Adipose tissue (tissue), 3 donors: ENCODE measurements at regions not wholly inside any gene's neighbourhood (a gene's known extent, or its start where the extent isn't known, plus 50 kb on each side); places are given as distances from the start of the nearest gene placed in this dataset.

Experiments used
- H3K27ac ChIP-seq: one replicate; pipeline ENCODE4 v1.5.1; 2013; ENCODE audit warnings: low read depth, low read length
- WGBS, 3 donors: extraction: QIAGEN DNeasy Blood & Tissue Kit; methylation state at CpG; one replicate each; pipeline ENCODE4 v1.1.7; 2013; 5-methylcytosine and 5-hydroxymethylcytosine counted together
- donor health status: healthy with polysubstance abuse.
- donor health status: Bipolar disorder and iron deficiency.
- donor health status: healthy.

DNA sequence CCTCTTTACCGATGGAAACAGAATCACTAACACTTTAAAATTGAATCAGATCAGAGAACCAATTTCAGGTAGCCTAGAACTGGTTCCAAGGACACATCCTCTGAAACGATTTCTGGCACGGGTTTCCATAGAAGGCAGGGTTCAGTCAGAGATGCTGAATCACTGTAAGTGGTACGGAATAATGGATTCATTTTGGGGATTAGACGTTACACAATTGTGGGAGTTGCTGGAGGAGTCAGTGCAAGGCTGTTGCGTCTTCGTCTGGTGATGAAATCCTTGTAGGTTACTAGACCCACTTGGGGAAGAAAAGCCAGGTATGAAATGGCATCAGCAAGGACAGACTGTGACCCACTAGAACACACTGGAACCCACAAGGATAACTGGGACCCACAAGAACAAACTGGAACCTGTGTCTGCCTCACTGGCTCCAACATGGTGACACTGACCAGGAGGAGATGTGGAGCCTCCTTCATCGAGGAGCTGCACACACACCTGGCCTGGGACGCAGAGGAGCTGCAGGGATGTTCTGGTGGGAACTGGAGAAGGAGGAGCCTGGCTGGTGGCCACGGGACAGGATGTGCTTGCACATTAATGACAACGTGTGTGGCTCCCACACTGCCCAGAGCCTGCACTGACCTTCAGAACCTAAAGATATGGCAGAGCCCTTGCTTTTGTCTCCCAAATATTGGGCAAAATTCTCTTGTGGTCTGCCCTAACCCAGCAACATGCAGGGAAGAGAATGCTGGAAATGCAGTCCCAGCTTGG is 105.1 kb downstream of the TRAPPC11 start:
- WGBS, 3 donors = 67 to 79% (median 67%) methylated on average over 11 of the region's 11 CpGs
- no peak overlapping the region for H3K27ac ChIP-seq

GRCh38 chr4:183765251-183765911 is 106.3 kb downstream of the TRAPPC11 start:
- no peak overlapping the region for H3K27ac ChIP-seq
- 43 to 67% (median 45%) methylated on average over 18 of the region's 18 CpGs for WGBS, 3 donors

GRCh38 chr4:183766140-183766539 is 107.0 kb downstream of the TRAPPC11 start:
- WGBS, 3 donors = 58 to 87% (median 61%) methylated on average over 12 of the region's 12 CpGs
- H3K27ac ChIP-seq = no peak overlapping the region

DNA sequence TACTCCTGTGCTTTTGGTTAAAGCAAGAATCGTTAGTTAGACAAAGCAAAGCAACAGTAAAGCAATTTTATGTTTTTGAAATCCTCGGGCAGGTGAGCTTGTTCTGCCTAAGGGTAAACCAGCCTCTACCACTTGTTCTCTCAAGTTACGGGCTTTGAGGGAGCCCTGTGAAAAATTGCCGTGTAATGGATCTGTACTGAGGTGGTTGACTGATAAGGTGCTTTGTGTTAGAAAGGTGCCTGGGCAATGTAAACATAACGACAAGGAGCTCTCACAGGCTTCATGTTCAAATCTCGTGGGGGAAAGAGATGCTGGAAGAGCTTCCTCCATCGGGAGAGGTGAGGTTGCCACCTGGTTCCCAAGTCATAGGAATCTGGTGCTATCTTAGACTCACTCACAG is 111.8 kb downstream of the TRAPPC11 start:
- no peak overlapping the region for H3K27ac ChIP-seq
- WGBS, 3 donors = 32 to 79% (median 63%) methylated on average over 7 of the region's 7 CpGs

DNA sequence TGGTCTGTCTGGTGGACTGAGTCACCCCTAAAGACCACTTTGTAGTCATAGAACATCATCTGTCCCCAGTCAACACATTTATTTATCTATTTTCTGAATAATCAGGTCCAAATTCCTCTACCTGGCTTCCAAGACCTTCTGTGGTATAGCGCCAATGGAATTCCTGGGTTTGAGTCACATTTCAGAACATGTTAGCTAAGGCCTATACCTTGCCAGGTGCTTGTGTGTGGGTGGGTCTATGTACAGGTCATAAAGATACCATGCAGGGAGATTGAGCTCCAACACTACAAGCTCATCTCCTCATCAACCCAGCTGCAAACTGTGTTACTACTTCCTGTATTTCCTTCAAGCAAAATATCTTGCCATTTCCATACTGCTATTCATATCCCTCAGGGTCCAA is 113.3 kb downstream of the TRAPPC11 start:
- WGBS, 3 donors = 95 to 100% (median 100%) methylated on average over 1 of the region's 1 CpG
- no peak overlapping the region for H3K27ac ChIP-seq

GRCh38 chr4:183773790-183774189 is 114.7 kb downstream of the TRAPPC11 start:
- 40 to 60% (median 52%) methylated on average over 5 of the region's 5 CpGs for WGBS, 3 donors
- no peak overlapping the region for H3K27ac ChIP-seq

DNA sequence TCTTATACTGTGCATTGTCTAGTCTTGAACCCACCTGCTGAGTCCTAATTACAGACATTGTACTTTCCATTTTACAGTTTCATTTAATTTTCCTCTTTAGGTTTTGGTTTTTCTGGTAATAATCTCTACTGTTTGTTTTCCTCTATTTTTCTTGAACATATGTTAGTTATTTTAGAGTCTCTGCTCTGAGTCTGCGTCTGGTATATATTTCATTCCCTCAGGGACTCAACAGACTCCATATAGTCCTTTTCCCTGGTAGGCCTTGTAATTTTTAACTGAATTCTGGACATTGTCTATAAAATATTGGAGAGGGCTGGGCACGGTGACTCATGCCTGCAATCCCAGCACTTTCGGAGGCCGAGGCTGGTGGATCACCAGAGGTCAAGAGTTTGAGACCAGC is 121.8 kb upstream of the STOX2 start:
- H3K27ac ChIP-seq = no peak overlapping the region

GRCh38 chr4:183783991-183784553 is 121.0 kb upstream of the STOX2 start:
- 27 to 34% (median 30%) methylated on average over 6 of the region's 6 CpGs for WGBS, 3 donors
- H3K27ac ChIP-seq = no peak overlapping the region

More for the DNA sequence above, 121.8 kb upstream of the STOX2 start:
- 84 to 94% (median 89%) methylated on average over 4 of the region's 4 CpGs for WGBS, 3 donors

DNA sequence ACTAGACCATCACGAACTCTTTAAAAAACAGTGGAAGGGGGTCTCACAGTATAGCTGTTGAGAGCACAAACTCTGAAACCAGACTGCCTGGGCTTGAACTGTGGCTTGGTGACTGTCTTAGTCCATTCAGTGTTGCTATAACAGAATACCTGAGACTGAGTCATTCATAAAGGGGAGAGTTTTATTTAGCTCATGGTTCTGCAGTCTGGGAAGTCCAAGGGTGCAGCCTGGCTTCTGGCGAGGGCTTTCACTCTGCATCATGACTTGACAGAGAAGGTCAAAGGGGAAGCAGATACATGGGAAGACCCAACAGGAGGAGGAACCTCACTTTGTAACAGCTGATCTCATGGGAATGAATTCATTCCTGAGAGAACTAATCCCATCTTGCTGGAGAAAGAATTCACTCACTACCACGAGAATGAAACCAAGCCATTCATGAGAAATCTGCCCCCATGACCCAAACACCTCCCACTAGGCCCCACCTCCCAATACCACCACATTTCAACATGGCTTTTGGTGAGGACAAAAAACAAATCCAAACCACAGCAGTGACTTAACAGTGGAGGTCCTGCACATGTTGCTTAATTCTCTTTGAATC is 116.7 kb upstream of the STOX2 start:
- WGBS, 3 donors = 60 to 74% (median 74%) methylated on average over 3 of the region's 3 CpGs
- H3K27ac ChIP-seq = no peak overlapping the region

DNA sequence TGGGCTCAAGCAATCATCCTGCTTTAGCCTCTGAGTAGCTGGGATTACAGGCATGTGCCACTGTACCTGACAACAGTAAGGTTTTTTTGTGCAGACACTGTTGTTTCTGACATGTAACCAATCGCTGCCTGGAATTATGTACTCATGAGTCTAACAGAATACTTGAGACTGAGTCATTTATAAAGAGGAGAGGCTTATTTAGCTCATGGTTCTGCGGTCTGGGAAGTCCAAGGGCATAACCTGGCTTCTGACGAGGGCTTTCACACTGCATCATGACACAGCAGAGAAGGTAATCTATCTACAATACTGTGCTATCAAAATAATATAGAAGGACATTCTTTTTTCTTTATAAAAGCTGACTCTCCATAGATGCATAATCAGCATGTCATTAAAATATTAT is 115.5 kb upstream of the STOX2 start:
- no peak overlapping the region for H3K27ac ChIP-seq
- 90 to 96% (median 92%) methylated on average over 3 of the region's 3 CpGs for WGBS, 3 donors

- 65 to 80% (median 76%) methylated on average over 4 of the region's 4 CpGs for WGBS, 3 donors
- H3K27ac ChIP-seq = no peak overlapping the region
Observed at GRCh38 chr4:183790661-183791060, 114.4 kb upstream of the STOX2 start.

DNA sequence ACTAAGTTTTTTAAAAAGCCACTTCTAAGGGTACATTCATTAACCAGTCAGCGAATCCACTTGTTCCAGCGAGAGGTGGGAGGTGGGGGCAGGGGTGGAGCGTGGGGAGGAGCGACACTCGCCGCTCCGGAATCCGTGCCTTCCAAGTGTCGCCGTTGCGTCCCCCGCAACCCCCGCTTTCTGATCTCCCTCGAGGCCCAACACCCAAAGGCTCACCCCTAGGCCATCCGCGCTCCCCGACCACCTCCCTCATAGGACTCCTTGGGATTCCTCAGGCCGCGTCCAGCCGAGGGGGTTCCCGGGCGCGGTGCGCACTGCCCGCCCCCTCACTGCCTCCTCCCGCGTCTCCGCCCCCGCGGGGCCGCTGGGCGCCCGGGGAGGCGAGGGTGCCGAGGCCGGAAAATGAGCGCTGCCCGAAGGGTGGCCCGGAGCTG is 108.1 kb upstream of the STOX2 start:
- H3K27ac ChIP-seq = no peak overlapping the region
- 1 to 2% (median 1%) methylated on average over 23 to 39 of the region's 39 CpGs for WGBS, 3 donors

- H3K27ac ChIP-seq = no peak overlapping the region
- WGBS, 3 donors = 0 to 1% (median 1%) methylated on average over 82 to 105 of the region's 105 CpGs
Observed at GRCh38 chr4:183797445-183798300, 107.4 kb upstream of the STOX2 start.

DNA sequence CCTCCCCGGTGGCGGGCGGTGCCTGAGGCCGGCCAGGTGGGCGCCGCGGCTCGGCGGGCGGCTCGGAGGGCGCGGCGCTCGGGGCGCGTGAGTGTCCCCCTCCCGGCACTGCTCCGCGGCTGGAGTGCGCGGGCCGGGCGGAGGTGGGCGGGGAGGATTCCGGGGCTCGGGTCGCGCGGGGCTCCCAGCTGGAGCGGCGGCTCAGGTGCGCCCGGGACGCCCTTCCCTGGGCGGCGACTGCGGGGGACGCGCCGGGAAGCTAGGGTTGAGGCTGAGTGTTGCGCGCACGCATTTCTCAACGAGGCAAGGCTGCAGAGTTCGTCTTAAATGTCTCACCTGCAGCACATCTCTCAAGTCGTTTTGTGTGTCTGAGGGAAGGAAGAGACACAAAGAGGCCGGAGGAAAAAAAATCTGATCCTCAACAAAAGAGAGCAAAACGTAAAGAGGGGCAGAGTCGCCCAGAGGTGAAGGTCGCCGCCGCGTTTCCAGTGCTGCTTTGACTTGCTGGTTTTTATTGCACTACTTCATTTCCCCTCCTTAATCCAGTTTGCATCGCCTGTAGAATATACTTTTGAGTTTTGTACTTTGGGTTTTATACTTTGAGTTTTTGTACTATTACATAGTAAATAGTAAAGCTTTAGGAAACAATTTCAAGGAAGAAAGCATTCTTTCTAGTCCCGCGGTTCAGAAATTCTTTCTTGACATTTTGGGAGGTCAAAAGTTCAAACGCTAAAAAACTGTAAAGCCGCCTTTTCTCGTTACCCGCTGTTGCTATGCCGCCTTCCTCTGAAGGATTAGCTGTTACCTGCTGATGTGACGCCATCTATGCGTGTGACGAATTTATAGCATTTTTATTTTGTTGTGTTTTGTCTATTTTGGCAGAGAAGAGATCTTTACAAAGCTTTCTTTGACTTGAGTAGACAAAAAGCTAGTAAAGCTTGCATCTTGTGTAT is 106.5 kb upstream of the STOX2 start:
- WGBS, 3 donors = 5 to 7% (median 5%) methylated on average over 50 to 65 of the region's 65 CpGs
- H3K27ac ChIP-seq = no peak overlapping the region

DNA sequence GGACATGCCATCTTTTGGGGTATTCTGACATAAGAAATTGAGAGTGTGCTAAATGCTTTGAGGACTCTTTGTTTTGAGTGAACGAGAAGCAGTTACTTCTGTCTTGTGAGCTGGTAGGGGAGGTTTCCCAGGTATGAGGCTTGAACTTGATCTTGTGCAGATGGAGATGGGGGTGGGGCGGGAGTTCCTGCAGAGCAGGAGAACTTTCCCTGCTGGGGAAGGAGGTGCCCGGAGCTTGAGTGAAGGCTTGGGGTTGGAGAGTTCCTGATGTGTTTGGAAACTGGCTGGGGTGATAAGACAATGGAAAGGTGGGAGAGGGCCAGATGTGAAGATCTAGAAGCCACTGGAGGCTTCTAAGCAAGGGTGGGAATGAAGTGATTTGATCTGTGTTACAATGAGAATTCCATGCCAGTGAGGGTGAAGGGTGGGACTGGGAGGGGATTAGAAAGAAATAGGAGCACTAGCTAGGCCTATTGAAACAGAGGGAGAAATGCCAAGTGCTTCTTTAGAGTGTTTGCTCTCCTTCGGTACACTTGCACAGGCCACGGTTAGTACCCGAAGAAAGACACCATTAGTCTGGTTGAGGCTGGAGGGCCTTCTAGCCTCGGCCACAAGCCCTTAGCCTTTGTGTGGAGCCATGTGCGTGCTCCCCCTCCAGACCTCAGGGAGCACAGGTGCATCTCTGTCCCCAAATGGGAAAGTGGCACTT is 103.5 kb upstream of the STOX2 start:
- H3K27ac ChIP-seq = no peak overlapping the region
- WGBS, 3 donors = 67 to 87% (median 83%) methylated on average over 8 of the region's 8 CpGs

- WGBS, 3 donors = 55 to 88% (median 60%) methylated on average over 11 of the region's 11 CpGs
- no peak overlapping the region for H3K27ac ChIP-seq
Observed at GRCh38 chr4:183806341-183806740, 98.8 kb upstream of the STOX2 start.
